ENCODE measurements at regions not wholly inside any gene's neighbourhood (a gene's known extent, or its start where the extent isn't known, plus 50 kb on each side); places are given as distances from the start of the nearest gene placed in this dataset.
"Not testable (repeated sequence)": the region's sequence is repeated elsewhere in the genome, so short reads cannot be mapped to it uniquely, and the experiment has no call there.

DNA sequence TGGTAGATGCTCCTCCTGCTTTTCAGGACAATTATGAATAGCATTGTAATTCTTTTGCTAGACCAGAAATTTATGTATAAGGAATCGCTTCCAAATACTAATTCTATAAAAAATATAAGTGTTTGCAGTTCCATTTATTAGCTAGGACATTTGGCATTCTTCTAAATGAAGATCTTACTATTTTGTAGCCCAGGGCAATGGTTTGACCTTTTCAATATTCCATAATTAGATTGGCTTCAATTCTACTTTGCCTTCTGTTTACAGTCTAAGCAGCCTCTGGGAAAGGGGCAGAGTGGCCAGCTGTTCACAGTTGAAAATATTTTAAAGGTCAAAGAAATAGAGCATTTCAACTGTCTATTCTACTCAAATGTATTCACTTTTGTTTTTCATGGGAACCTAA is 912.1 kb upstream of the GRIA3 start:
- intact Hi-C loops (cut with DNase I) = no loop called here
- DNase-seq (no peak), ATAC-seq (ENCODE audit: poor library complexity) (no peak)

GRCh38 chrX:122279746-122280145 is 904.3 kb upstream of the GRIA3 start:
- DNase-seq = no peak
- ATAC-seq (ENCODE audit: poor library complexity) = no peak
- intact Hi-C loops (cut with DNase I) = no loop called here

- intact Hi-C loops (cut with DNase I); DNase-seq; ATAC-seq (ENCODE audit: poor library complexity): not testable (repeated sequence)
Observed at GRCh38 chrX:122299822-122300221, 884.3 kb upstream of the GRIA3 start.

- ATAC-seq (ENCODE audit: poor library complexity) (no peak), DNase-seq (no peak)
- intact Hi-C loops (cut with DNase I) = no loop called here
Observed at GRCh38 chrX:122301491-122301890, 882.6 kb upstream of the GRIA3 start.

- DNase-seq (no peak), ATAC-seq (ENCODE audit: poor library complexity) (no peak)
- intact Hi-C loops (cut with DNase I) = no loop called here
Observed at GRCh38 chrX:122303761-122304160, 880.3 kb upstream of the GRIA3 start.

DNA sequence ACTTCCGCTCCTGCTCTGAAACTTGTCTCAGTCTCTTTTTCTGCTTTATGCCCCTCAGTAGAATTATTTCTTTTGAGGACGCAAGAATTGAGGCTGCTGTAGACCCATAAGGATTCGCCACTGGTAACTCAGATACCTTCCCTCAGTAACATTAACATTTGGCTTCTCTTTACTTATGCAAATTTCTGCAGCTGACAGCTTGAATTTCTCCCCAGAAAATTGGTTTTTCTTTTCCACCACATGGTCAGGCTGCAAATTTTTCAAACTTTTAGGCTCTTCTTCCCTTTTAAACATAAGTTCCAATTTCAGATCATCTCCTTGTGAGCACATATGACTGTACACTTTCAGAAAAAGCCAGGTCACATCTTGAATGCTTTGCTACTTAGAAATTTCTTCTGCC is 839.3 kb upstream of the GRIA3 start:
- DNase-seq = no peak
- intact Hi-C loops (cut with DNase I) = no loop called here
- no peak for ATAC-seq (ENCODE audit: poor library complexity)

DNA sequence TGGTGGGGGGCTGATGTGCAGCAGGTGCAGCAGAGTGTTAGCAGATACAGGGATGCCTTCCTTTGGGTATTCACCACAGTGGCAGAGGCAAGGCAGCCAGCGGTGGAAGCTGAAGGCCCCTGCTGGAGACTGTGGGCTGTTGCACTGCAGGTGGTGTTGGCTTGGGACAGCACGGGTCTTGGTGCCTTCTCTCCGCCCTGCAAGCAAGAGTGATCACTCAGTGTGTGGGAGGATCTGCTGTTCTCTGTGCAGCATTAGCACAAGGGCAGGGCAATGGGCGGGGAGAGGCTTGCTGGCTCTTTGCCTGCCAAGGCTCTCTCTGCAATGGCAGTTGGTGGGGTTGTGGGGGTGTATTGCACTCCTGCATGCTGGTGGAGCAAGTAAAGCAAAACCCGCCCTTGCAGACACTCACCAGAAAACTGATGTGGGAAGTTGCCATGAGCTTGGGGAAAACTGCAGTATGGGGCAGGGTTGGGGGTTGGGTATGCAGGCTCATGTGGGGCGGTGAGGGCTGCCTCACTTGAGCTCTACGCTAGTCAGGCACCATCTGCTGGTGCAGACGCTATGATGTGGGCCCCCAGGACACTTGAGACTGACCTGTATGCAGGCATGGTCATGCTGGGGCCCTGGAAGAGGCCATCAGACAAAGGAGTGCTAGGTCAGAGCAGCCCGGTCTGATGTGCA is 820.8 kb upstream of the GRIA3 start:
- intact Hi-C loops (cut with DNase I) = no loop called here
- ATAC-seq (ENCODE audit: poor library complexity) = no peak
- no peak for DNase-seq

- ATAC-seq (ENCODE audit: poor library complexity); DNase-seq; intact Hi-C loops (cut with DNase I): not testable (repeated sequence)
Observed at GRCh38 chrX:122375533-122375932, 808.5 kb upstream of the GRIA3 start.

- no peak for ATAC-seq (ENCODE audit: poor library complexity)
- intact Hi-C loops (cut with DNase I) = no loop called here
- DNase-seq = no peak
Observed at GRCh38 chrX:122389005-122389404, 795.1 kb upstream of the GRIA3 start.

DNA sequence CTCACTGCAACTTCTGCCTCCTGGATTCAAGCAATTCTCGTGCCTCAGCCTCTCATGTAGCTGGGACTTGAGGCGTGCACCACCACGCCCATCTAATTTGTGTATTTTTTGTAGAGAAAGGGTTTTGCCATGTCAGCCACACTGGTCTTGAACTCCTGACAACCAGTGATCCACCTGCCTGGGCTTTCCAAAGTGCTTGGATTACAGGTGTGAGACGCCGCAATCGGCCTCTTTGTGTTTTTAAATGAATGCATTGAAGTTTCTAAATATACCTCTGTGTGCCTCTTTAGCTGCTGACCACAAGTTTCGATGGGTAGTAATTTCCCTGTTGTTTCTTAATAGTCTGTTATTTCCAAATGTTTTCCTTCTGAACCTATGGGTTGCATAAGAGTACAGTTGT is 765.3 kb upstream of the GRIA3 start:
- DNase-seq (no peak), ATAC-seq (ENCODE audit: poor library complexity) (no peak)
- intact Hi-C loops (cut with DNase I) = no loop called here

- DNase-seq (no peak), ATAC-seq (ENCODE audit: poor library complexity) (peak; percentile 93)
- intact Hi-C loops (cut with DNase I) = no loop called here
Observed at GRCh38 chrX:122421434-122422121, 762.5 kb upstream of the GRIA3 start.

DNA sequence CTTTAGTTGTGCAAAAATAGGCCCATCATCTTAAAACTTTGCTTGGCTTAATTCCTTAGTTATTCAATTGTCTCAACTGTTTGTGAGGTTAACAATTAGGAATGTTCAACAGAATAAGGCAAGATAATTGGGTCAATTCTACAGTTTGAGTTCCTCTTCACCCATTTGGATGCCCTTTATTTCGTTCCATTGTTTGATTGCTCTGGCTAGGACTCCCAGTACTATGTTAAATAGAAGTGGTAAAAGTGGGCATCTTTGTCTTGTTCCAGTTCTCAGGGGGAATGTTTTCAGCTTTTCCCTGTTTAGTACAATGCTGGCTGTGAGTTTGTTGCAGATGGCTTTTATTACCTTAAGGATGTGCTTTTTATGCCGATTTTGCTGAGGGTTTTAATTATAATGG is 761.5 kb upstream of the GRIA3 start:
- DNase-seq (no peak), ATAC-seq (ENCODE audit: poor library complexity) (peak; percentile 80)
- intact Hi-C loops (cut with DNase I) = no loop called here

DNA sequence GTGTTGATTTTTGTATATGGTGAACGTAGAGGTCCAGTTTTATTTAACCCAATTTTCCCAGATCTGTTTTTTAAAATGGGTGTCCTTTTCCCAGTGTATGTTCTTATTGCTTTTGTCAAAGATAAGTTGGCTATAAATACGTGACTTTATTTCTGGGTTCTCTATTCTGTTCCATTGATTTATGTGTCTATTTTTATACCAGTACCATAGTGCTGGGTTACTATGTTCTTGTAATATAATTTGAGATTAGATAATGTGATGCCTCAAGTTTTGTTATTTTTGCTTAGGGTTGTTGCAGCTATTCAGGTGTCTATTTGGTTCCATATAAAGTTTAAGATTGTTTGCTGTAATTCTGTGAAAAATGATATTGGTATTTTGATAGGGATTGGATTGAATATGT is 749.1 kb upstream of the GRIA3 start:
- ATAC-seq (ENCODE audit: poor library complexity) = peak; percentile 48
- intact Hi-C loops (cut with DNase I) = no loop called here
- no peak for DNase-seq

DNA sequence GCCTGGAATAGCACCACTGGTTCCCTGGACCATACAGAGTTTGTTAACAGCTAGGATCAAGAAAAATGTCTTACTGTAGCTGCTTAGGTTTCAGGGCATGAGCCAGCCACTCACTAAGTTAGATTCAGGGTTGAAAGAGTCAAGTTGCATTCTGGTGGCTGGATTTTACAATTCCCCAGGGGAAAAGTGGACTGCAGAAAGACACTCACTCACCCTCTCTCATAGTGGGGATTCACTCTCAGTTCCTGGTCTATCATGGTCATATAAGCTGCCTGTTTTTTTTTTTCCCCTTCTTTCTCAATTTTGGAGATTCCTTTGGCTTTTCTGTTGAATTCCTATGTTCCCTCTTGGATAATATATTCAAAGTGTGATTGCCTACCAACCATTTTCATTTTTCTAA is 744.2 kb upstream of the GRIA3 start:
- DNase-seq (no peak), ATAC-seq (ENCODE audit: poor library complexity) (no peak)
- intact Hi-C loops (cut with DNase I) = no loop called here

DNA sequence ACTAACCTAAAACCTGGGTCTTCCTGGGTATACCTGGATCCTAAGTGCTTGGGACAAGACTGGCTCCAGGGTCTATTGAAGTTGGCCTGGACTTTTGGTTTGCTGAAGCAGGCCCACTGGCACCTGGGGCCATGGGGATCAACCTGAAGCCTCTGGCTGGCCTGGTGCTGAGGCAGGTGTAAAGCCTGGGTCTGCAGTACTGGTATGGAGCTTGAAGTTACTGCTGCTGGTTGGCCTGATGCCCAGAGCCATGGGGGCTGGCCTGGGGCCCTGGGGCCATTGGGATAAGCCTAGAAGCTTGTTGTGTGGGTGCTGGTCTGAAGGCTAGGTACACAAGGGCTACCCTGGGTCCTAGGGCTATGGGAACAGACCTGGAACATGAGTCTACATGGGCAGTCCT is 743.2 kb upstream of the GRIA3 start:
- intact Hi-C loops (cut with DNase I) = no loop called here
- ATAC-seq (ENCODE audit: poor library complexity) (no peak), DNase-seq (no peak)

DNA sequence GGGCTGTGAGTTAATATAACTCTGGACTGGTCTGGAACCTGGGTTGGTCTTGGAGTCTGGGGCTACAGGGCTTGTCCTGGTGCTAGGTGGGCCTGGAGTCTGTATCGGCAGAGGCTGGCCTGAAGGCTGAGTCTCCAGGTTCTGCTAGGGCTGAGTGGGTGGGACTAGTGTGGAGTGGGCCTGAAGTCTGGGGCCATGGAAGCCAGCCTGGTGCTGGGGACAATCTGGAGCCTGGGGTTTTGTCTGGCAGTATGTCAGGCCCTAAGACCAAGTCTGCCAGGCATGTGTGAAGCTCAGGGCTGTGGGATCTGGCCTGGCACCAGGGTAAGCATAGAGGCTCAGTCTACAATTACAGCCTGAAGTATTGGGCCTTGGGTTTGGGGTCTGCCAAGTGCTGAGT is 742.6 kb upstream of the GRIA3 start:
- intact Hi-C loops (cut with DNase I) = no loop called here
- peak; percentile 56 for ATAC-seq (ENCODE audit: poor library complexity)

GRCh38 chrX:122445466-122445865 is 738.6 kb upstream of the GRIA3 start:
- ATAC-seq (ENCODE audit: poor library complexity) = no peak
- DNase-seq = no peak
- intact Hi-C loops (cut with DNase I) = no loop called here

More for the DNA sequence above, 742.6 kb upstream of the GRIA3 start:
- DNase-seq = no peak

DNA sequence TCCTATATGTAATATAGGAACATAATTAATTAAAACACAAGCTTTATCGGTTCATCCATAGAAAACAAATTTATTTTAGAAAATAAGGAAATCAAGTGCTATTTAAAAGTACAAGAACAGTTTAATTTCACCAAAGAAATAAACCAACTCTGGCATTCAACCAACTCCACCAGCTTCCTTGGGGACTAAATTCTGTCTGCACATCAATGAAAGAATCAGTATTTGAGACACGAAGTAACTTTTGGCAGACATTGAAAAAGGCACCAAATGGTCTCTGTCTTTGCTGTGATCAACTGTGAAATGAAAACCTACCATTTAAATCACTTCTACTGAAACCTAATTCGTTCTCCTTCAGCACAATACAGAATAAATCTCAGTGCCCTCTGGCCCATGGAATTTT is 719.7 kb upstream of the GRIA3 start:
- intact Hi-C loops (cut with DNase I) = no loop called here
- DNase-seq (no peak), ATAC-seq (ENCODE audit: poor library complexity) (no peak)

DNA sequence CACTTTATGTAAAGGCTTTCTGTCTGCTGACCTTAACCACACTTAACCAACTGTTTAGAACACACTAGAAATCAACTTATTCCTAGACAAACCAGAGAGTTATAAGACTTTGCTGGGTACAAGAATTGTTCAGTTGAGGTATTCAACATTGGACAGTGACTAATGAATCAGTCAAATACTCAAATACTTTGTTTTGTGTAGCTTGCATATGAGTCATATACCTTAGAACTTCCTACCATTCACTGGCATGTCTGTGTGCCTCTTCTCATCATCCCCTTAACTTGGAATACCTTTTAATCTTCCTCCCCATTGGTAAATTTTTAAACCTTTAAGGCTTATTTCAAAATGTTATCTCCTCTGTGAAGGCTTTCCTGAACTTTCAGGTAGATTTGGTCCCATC is 708.8 kb upstream of the GRIA3 start:
- DNase-seq = no peak
- intact Hi-C loops (cut with DNase I) = no loop called here
- no peak for ATAC-seq (ENCODE audit: poor library complexity)

GRCh38 chrX:122500556-122500955 is 683.5 kb upstream of the GRIA3 start:
- intact Hi-C loops (cut with DNase I) = no loop called here
- DNase-seq (no peak), ATAC-seq (ENCODE audit: poor library complexity) (no peak)

DNA sequence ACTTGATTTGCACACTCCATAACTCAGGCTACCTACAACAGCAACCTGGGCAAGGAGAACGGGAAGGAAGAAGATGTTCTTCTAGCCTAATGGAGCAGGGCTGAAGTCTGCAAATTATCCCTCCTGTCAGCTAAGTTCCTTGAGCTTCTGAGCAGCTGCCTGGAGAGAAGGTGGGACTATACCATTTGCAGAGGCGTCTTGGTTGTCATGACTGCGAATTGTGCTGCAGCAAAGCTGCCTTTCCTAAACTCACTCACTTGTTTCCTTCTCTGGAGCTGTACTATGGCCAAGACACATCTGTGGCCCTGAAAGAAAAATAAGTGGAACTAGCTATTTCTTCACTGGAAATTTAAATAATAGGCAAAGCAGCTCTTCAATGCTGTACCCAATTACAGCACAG is 682.4 kb upstream of the GRIA3 start:
- DNase-seq (no peak), ATAC-seq (ENCODE audit: poor library complexity) (no peak)
- intact Hi-C loops (cut with DNase I) = no loop called here
